ENCODE measurements at regions not wholly inside any gene's neighbourhood (a gene's known extent, or its start where the extent isn't known, plus 50 kb on each side); places are given as distances from the start of the nearest gene placed in this dataset.
A peak's percentile ranks its signal among the peaks of the same experiment; 100 is the strongest.

DNA sequence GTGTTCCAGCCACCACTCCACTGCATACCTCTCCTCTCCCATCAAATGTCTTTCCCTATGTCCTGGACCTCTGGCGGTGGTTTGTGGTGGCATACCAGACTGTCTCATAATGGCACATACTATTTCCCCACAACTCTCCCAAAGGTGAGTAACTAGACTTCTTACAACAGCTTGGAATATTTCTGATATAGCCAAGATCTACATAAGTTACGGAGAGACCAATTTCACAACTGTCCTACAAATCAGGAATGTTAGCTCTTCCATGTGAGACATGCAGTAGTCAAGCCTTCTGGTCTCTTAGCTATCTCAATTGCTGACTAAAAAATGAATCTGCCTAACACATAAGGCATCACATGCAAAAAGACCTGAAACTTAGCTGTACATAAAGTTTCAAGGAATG lies 588.9 kb downstream of the RNF144B start:
- no peak for DNase-seq

DNA sequence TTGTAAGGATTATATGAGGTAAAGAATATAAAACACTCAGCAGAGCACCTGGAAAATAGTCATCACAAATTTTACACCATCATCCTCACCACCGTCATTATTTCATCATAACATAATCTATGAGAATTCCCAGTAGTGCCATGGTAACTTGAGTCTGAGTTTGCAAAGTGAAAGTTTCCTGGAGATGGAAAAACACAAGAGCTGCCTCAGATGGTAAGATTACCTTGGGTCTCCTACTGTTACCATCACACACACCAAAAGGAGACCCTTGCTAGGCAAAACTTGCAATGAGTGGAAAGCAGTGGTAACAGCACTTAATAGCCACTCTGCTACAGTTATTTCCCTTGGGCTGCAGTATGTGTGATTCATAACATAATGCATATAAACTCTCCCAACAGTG lies 589.8 kb downstream of the RNF144B start:
- DNase-seq, result no peak

DNA sequence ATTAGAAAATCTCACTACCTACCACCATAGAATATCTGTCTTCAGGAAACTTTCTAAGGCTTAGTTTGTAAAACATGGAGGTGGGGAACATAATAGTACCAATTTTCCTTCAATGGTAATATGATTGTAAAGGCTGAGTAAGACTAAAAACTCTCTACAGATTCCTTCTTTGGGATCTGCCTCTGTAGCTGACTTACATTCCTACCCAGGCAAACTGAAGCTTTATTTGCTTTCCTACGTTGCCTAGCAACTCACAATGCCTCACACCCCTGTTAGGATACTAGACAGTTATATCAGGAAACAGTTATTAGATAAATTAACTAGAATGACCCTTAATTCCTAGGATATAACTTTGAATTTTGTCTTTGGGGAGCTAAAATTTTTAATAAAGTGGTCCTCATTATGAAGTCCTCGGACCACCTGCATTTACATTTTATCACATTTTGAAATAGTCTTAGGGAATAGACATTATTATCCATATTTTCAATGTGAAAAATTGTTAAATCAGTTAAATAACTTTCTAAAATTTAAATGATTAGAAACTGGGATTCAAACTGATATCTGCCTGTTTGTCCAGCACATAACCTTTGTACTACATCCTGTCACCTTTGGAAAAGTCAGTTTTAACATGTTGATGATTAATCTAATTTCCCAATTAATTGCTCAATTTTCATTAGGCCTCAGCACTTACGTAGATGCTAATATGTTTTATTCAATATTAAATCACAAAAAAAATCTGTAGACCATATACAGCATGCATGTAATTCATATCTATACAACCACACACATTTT lies 591.4 kb downstream of the RNF144B start:
- DNase-seq, result no peak

DNA sequence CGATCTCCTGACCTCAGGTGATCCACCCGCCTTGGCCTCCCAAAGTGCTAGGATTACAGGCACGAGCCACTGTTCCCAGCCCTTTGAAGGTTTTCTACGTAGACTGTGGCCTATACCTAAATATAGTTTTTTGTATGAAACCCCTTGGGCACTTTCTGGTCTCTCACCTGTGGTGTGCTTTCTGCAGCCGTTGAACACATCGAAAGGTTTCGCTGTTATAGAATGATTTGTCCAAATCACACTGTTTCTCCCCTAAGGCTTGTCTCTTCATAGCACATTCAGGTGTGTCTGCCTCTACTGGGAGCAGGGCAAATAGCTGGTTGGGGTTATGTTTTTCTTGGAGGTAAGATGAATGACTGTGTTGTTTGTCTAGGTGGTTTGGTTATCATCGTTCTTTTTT lies 597.9 kb downstream of the RNF144B start:
- no peak for DNase-seq

DNA sequence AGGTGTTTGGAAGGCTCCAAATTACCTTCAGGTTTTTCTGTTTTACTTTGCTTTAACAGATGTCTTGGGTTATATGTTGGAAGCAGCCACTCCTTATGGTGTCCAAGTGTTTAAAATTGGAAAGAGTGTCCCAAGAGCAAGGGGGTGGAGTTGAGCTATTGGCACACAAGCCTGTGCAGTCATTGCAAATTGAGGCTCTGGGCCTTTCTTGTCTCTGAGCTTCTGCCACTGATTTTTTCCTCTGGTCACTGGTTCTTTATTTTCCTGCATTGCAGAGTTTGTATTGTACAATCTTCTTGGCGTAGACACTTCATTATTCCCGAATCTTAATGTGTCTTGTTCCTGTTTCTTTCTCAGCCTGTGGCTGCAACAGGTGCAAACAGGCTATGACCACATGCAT lies 598.8 kb downstream of the RNF144B start:
- no peak for DNase-seq

- DNase-seq, result no peak
Observed at GRCh38 chr6:18988636-18989035, 601.5 kb downstream of the RNF144B start.

DNA sequence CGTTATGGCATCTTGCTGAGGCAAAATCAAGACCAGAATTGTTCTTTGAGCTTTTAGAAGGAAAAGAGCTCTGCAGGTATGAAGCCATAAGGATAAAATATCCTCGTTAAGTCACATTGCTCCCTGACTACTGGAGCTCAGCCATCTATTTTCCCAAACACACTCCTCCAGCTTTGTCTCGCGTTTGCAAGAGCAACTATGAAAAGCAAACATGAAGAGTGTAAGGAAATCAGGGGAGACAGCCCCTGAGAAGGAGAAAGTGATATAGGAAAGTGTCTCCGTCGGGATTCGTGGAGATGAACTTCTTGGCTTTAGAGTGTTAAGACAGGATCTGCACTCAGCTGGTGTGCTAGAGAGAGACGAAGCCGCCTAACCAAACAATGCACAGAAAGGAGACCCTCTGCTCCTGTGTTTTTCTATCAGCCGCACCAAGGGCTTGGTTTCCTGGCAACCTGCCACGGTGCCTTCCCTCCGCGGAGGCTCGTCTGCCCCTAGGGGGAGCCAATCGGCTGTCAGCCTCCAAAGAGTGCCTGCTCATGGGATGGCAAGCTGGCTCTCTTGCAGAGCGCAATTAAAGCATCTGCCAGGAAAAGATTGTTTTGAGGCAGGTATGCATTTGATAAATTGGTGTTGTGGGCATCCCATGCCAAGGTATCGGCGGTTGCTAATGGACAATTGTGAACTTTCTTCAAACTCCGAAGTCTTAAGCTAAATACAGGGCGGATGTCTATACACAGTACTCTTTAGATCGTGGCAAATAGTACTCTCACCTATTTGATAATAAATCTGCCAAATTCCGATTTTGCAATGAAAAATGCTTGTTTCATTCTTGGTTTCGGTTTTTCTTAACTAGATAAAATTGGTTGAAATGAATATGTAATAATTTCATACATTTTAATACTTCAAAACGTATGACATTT lies 603.2 kb downstream of the RNF144B start:
- peak; percentile 60 for DNase-seq

DNA sequence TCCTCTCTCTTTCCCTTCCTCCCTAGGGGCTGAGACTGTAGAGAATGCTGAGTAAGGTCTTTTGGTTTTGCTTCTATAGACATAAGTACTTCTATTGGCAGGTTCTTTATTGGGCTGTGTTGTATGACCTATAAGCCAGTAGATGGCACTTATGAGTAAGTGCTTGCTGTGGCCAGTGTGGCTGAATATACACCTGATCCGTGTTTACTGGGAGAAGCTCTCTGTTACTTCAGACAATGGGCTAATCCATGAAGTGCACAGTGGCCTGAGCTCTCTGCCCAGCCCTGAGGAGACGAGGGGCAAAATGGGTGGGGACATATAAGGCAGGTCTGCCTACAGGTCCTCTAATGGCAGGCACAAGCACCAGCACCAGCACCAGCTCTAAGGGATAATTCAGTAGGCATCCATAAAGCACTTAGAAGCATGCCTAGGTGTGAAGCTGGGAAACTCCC lies 610.3 kb downstream of the RNF144B start:
- DNase-seq, result no peak

GRCh38 chr6:19002976-19003560 lies 615.9 kb downstream of the RNF144B start:
- DNase-seq, result no peak

DNA sequence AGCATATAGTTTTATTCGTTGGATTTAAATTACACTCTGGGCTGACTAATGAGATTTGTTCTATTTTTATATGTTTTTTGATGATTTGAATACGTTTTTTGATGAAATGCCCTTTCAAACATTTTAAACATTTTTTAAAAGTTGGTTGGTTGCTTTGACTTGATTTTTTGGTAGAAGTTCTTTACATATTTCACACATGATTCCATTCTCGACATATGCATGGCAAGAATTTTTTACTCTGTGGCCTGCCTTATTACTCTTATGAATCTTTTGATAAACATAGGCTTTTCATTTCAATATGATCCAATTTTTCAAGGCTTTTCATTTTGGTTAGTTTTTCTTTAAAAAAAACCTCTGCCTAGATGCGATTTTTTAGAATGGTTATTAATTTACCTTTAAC lies 617.0 kb downstream of the RNF144B start:
- no peak for DNase-seq

DNA sequence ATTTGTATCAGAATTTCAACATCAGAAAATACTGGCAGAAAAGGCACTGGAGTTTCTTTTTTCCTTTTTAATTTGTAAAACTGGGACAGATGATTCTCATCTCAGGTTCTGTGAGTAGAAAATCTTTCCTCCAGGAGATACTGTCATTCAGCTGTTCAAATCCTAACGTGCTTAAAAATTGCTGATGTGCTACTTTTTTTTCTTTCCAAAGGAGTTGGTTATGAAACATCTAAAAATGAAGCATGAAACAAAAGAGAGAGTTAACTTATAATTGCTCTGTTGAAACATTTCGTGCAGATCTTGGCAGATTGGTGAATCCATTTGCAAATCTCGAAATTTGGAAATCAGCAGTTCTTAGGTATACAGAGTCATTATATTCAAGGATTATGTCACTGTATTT lies 622.6 kb downstream of the RNF144B start:
- no peak for DNase-seq

DNA sequence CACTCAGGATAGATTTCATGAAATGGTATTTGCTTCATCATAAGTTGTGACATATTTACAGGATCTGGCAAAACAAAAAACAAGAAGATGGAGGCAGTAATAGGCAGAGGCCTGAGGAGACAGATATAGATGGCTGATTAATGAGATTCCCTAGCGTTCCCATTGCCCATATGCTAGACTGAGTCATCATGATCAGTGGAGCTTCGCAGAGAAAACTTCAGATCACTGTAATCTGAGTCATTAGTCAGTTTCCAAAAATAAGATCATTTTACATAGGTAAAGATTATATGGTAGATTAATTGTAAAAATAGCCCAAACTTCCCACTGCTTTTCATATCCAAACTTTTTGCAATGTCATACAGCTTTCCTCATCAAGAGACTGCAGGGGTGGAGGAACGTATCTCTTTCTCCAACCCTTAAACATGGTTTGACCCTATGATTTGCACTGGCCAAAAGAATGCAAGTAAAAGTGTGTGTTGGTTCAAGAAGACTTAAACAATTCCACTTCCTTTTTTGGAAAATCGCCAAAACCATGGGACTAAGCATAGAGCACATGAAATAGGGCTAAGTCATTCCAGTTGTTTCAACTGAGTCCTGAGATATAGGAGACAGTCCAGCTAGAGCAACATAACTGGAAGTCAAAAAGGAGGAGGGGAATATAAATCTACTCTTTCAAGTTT lies 626.0 kb downstream of the RNF144B start:
- DNase-seq, result no peak

DNA sequence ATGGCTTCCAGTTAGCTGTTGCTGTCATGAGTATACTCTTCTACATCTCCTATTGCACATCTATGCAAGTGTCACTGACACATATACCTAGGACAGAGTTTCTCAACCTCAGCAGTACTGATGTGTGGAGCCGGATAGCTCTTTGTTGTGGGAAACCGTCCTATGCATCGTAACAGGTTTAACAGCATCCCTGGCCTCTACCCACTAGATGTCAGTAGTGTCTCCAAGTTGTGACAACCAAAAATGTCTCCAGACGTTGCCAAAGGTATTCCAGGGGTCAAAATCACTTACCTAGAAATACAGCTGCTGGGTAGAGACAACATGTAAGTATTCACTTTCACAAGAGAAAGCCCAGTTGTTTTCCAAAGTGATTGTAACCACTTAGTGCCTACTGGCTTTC lies 637.6 kb downstream of the RNF144B start:
- no peak for DNase-seq

DNA sequence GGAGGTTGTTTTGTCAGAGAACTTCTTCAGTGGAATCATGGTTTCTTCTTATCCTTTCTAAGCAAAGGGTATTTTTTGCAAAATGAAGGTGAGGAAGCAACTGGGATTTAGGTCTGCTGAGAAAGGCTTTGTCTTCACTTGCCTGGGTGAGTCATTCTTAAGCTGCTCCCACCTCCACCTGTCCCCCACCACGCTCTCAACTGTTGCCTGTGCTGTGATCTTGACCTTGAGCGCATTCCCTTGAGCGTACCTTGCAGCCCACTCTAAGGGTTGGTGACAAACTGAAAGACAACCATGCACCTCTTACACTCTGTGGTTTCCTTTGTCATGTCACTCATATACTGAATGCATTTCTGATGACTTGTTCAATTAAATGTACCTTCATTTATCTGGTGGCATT lies 641.1 kb downstream of the RNF144B start:
- no peak for DNase-seq

DNA sequence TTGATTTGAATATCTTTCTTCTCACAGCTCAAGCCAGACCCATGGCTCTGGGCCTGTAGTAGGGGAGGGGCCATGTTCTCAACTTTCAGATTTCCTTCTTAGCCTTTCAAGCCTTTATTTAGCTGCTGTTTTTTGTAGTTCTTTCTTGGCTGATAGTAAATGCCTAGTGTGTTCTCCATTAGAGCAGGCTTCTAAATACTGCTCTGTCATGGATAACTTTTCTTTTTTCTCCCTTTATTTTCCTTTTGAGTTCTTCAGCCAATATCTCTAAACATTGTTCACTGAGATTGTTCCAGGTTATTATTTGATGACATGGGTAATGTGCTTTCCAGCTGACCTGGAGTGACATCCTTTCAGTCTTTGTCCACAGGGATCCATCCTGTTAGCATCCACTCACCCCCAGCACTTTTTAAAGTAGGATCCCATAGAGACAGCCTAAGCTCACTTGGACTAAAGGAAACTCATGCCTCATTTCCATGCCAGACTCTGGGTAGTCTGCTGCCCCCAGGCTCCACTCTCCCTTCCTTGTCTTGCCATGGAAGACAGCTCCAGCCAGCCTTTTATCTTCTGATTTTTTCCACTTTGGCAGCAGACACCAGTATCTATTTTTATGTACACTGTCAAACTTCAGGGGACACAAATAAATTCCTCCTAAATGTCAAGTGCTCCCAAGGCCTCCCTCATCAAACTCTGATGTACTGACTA lies 645.6 kb downstream of the RNF144B start:
- DNase-seq, result no peak

- DNase-seq, result no peak
Observed at GRCh38 chr6:19033683-19034082, 646.5 kb downstream of the RNF144B start.

DNA sequence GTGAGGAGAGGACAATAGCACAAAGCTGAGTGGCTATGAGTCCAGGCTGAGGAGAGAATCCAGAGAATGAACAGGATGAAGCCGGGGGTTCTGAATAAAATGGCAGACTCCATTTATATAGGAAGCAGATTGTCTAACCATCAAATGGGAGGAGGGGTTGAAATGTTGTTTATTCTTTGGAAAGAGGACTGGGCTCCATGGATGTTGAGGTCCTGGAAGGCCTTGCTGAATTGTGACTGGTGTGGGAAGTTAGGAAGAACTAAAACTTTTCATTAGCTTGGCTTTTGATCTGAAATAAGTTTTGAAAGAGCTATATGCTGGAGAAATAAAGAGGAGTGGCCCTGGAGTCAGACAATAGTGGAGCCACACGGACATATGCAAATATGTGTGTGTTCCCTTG lies 647.8 kb downstream of the RNF144B start:
- no peak for DNase-seq

GRCh38 chr6:19035461-19036195 lies 648.5 kb downstream of the RNF144B start:
- no peak for DNase-seq

DNA sequence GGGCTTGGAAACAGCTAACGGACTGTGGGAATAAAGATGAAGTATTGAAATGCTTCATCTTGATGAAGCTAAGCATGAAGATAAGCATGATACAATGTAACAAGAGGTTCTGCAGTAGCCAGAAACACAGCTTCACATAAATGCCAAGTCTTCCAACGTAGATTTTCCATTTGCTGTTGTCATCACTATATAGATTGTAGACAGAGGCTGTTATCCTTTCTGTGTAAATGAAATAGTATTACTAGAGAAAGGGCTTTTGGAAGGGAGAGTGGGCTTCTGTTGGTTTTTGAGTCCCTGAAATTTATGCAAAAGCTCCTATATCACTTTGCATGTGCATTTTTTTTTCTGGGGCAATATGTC lies 649.0 kb downstream of the RNF144B start:
- DNase-seq, result no peak

DNA sequence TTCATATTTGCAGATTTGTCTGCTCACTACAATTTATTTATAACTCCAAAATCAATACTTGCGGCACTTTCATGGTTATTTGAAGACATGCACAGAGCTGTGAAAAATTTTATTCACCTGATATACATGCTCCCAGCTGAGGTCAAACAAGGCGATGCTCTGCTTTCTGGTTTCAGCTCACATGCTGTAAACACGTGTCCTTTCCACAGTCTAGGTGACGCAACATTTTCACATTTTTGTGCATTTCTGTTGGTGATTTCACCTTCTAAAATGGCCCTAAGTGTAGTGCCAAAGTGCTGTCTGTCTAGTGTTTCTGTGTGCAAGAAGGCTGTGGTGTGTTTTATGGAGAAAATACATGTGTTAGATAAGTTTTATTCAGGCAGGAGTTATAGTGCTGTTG lies 650.5 kb downstream of the RNF144B start:
- DNase-seq, result no peak

GRCh38 chr6:19039287-19039686 lies 652.1 kb downstream of the RNF144B start:
- DNase-seq, result no peak

DNA sequence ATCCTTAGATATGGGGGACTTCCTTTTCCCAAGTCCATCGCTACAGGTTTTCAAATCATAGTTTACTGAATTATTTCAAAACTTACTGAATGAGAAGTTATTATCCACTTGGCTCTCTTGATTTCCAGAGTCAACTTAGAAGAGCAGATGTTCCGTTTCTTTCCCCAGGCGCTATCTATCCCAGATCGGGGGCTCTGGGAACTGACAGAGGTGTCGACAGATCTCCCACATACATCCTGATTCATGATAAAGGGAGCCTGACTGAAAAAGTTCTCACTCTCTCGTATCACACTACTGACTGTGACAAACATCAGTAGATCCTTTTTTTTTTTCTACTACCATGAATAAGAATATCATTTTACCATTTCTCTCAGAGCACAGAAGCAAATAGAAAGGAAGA lies 654.8 kb downstream of the RNF144B start:
- DNase-seq, result no peak
